ENCODE measurements at regions not wholly inside any gene's neighbourhood (a gene's known extent, or its start where the extent isn't known, plus 50 kb on each side); places are given as distances from the start of the nearest gene placed in this dataset.
"Not testable (repeated sequence)": the region's sequence is repeated elsewhere in the genome, so short reads cannot be mapped to it uniquely, and the experiment has no call there.

- not testable (repeated sequence) for DNase-seq
These were observed 67.4 kb upstream of the SSTR4 start for GRCh38 chr20:22967706-22968105.

DNA sequence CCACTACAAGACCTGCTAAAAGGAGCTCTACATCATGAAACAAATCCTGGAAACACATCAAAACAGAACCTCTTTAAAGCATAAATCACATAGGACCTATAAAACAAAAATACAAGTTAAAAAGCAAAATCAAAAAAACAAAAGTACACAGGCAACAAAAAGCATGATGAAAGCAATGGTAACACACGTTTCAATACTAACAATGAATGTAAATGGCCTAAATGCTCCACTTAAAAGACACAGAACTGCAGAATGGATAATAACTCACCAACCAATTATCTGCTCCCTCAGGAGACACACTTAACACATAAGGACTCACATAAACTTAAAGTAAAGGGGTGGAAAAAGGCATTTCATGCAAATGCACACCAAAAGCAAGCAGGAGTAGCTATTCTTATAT, 66.1 kb upstream of the SSTR4 start:
- DNase-seq = not testable (repeated sequence)

DNA sequence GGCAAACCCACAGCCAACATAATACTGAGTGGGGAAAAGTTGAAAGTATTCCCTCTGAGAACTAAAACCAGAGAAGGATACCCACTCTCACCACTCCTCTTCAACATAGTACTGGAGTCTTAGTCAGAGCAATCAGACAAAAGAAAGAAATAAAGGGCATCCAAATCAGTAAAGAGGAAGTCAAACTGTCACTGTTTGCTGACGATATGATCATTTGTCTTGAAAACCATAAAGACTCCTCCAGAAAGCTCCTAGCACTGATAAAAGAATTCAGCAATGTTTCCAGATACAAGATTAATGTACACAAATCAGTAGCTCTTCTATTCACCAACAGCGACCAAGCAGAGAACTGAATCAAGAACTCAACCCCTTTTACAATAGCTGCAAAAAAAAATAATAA, 64.0 kb upstream of the SSTR4 start:
- not testable (repeated sequence) for DNase-seq

GRCh38 chr20:22974354-22974753, 60.8 kb upstream of the SSTR4 start:
- no peak for DNase-seq

GRCh38 chr20:22977047-22977785, 57.9 kb upstream of the SSTR4 start:
- no peak for DNase-seq

DNA sequence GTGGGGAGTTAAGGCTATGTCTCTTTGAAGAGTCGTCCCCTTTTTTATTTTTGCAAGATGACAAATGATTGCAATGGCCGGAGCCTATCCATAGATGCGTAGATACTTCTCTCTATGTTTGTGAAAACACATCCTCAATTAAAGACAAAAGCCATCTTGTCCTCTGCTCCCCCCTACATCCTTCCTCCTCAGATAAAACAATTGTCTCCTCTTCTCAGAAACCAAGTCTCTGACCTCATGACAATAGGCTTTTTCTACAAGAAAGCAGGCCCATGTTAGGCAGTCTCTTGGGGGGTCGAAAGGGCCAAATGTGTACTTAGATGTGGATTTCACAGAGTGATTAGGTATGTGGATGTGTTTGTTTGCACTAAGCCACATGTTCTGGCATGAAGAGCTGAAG, 51.1 kb upstream of the SSTR4 start:
- DNase-seq = no peak

GRCh38 chr20:22984606-22985005, 50.5 kb upstream of the SSTR4 start:
- DNase-seq = no peak

DNA sequence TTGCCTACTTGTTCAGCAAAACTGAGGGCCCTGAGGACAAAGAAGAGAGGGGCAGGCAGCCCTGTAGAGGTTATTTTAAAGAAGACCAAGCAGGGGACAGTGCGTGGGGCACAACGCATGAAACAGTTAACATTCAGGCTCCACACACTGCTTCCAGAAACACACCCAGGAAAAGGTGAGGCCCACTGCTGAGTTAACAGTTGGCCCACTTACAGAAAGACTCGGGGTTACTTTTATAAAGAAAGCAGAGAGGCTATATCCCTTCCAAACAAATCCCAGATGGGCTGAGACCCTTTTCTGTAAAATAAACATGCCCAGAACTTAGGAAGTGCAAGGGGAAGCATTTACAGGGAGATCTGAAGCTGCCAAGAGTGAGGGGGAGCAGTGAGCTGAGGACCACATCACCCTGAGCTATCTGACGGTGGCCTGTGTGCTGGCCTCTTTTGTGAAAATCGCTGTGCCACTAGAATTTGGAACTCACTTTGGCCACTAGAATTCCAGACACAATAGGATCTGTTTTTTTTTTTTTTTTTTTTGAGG, 49.8 kb upstream of the SSTR4 start:
- no peak for DNase-seq
